ENCODE measurements at regions not wholly inside any gene's neighbourhood (a gene's known extent, or its start where the extent isn't known, plus 50 kb on each side); places are given as distances from the start of the nearest gene placed in this dataset.
"Not testable (repeated sequence)": the region's sequence is repeated elsewhere in the genome, so short reads cannot be mapped to it uniquely, and the experiment has no call there.

- H3K27ac ChIP-seq; H3K27me3 ChIP-seq; H3K4me3 ChIP-seq; H3K4me1 ChIP-seq; DNase-seq (ENCODE audit: low spot score in 2 of 2); H3K9me3 ChIP-seq; intact Hi-C loops (cut with DNase I; ENCODE audit: low total_unique reads); H3K36me3 ChIP-seq: not testable (repeated sequence)
Measured at GRCh38 chr15:24435075-24435820, 240.3 kb upstream of the NPAP1 start.

DNA sequence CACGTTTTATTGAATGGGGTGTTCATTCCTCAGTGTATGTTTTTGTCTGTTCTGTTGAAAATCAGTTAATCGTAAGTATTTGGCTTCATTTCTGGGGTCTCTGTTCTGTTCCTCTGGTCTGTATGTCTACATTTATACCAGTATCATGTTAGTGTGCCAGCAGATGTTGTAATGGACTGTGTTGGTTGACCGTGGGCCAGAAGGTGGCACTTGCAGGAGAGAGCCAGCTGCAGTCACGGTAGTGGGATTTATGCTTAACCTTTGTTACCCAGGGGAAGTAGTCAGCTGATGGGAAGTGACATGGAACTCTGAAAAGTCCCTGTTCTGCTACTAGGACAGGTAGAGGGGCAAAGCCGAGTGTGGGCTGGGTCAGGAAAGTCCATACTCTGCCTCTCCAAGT is 238.3 kb upstream of the NPAP1 start:
- H3K27me3 ChIP-seq; H3K4me3 ChIP-seq; H3K4me1 ChIP-seq; H3K9me3 ChIP-seq; DNase-seq (ENCODE audit: low spot score in 2 of 2); H3K27ac ChIP-seq; H3K36me3 ChIP-seq; intact Hi-C loops (cut with DNase I; ENCODE audit: low total_unique reads): not testable (repeated sequence)

DNA sequence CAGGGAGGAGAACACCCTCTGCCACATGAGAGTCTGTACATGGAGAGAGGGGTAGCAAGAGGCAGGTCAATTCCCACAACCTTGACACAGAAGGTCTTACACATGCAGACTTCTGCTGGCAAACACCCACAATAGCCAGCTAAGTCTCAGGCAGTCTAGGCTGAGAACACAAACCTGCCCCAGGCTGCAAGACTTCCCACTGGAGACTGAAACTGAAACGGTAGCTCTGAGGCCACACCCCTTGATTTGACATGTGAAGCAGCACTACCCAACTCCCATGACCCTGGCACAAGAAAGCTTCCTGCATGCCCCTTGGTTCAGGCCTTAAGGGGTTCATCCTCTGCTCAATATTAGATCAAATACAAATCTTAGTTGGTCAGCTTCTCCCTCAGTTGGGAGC is 237.8 kb upstream of the NPAP1 start:
- H3K27me3 ChIP-seq; intact Hi-C loops (cut with DNase I; ENCODE audit: low total_unique reads); H3K27ac ChIP-seq; H3K36me3 ChIP-seq; DNase-seq (ENCODE audit: low spot score in 2 of 2); H3K4me3 ChIP-seq; H3K4me1 ChIP-seq; H3K9me3 ChIP-seq: not testable (repeated sequence)

- H3K27ac ChIP-seq; intact Hi-C loops (cut with DNase I; ENCODE audit: low total_unique reads): not testable (repeated sequence)
Measured at GRCh38 chr15:24477107-24478025, 198.2 kb upstream of the NPAP1 start.

DNA sequence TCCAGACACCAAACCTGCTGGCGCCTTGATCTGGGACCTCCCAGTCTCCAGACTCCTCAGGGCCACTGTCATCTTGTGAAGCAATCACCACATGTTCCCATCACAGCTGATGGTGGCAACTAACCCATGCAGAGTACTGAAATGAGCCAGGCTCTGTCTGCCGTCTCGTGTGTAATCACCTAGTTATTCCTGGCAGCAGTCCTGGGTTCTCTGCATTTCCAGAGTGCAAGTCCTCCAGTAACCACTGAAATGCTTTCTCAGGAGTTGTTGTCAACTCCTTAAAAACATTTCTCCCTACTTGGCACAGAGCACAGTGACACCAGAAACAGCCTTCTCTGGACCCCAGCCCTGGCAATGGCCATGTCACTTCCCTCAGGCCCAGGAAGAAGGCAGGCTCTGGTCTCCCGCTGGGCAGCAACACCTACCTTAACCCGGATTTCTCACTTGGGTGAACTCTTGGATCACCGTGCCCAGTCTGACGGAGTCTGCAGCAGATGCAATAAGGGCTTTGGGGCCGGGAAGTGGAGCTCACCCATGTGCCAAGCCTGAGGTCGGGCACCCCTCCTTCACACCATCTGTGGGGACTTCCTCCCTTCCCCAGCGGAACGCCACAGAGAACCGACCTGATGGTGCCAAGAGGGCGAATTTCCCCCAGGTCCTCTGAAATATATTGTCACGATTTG is 189.5 kb upstream of the NPAP1 start:
- H3K9me3 ChIP-seq, result not testable (repeated sequence)

More at GRCh38 chr15:24477107-24478025, 198.2 kb upstream of the NPAP1 start:
- not testable (repeated sequence) for H3K27me3 ChIP-seq; H3K4me3 ChIP-seq; H3K36me3 ChIP-seq; DNase-seq (ENCODE audit: low spot score in 2 of 2); H3K9me3 ChIP-seq; H3K4me1 ChIP-seq

GRCh38 chr15:24488164-24488907 is 187.2 kb upstream of the NPAP1 start:
- H3K27ac ChIP-seq; H3K27me3 ChIP-seq; H3K36me3 ChIP-seq; H3K4me1 ChIP-seq; H3K9me3 ChIP-seq; DNase-seq (ENCODE audit: low spot score in 2 of 2); intact Hi-C loops (cut with DNase I; ENCODE audit: low total_unique reads); H3K4me3 ChIP-seq: not testable (repeated sequence)

More for the DNA sequence above, 189.5 kb upstream of the NPAP1 start:
- DNase-seq (ENCODE audit: low spot score in 2 of 2); intact Hi-C loops (cut with DNase I; ENCODE audit: low total_unique reads); H3K4me1 ChIP-seq; H3K27ac ChIP-seq; H3K36me3 ChIP-seq; H3K27me3 ChIP-seq; H3K4me3 ChIP-seq: not testable (repeated sequence)

DNA sequence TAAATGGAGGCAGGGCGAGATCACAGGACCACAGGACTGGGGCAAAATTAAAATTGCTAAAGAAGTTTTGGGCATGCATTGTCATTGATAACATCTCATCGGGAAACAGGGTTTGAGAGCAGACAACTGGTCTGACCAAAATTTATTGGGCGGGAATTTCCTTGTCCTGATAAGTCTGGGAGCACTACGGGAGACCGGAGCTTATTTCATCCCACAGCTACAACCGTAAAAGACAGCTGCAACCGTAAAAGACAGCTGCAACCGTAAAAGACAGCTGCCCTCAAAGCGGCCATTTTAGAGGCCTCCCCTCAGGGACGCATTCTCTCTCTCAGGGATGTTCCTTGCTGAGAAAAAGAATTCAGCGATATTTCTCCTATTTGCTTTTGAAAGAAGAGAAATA is 170.4 kb upstream of the NPAP1 start:
- H3K4me3 ChIP-seq; DNase-seq (ENCODE audit: low spot score in 2 of 2); H3K27me3 ChIP-seq; H3K9me3 ChIP-seq; H3K27ac ChIP-seq; H3K36me3 ChIP-seq; H3K4me1 ChIP-seq; intact Hi-C loops (cut with DNase I; ENCODE audit: low total_unique reads): not testable (repeated sequence)

- H3K4me3 ChIP-seq; H3K27me3 ChIP-seq; DNase-seq (ENCODE audit: low spot score in 2 of 2); intact Hi-C loops (cut with DNase I; ENCODE audit: low total_unique reads); H3K4me1 ChIP-seq; H3K27ac ChIP-seq; H3K9me3 ChIP-seq; H3K36me3 ChIP-seq: not testable (repeated sequence)
Measured at GRCh38 chr15:24509714-24510113, 165.9 kb upstream of the NPAP1 start.

DNA sequence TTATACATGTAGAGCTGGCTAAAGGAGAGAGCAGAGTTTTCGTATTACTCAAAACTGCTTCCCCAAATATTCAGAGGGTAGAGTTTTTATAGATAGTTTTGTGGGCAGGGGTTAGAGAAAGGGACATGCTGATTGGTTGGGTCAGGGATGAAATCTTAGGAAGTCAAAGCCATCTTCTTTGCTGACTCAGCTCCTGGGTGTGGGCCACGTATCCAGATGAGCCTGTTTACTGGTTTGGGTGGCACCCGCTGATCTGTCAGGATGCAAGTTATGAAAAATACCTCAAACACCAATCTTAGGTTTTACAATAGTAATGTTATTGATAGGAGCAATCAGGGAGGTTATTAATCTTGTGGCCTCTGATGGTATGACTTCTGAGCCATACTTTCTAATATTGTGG is 164.0 kb upstream of the NPAP1 start:
- H3K9me3 ChIP-seq; H3K27me3 ChIP-seq; H3K36me3 ChIP-seq; DNase-seq (ENCODE audit: low spot score in 2 of 2); intact Hi-C loops (cut with DNase I; ENCODE audit: low total_unique reads); H3K4me1 ChIP-seq; H3K27ac ChIP-seq; H3K4me3 ChIP-seq: not testable (repeated sequence)

- H3K4me1 ChIP-seq; H3K27me3 ChIP-seq; H3K27ac ChIP-seq; DNase-seq (ENCODE audit: low spot score in 2 of 2); H3K4me3 ChIP-seq; H3K9me3 ChIP-seq; intact Hi-C loops (cut with DNase I; ENCODE audit: low total_unique reads); H3K36me3 ChIP-seq: not testable (repeated sequence)
Measured at GRCh38 chr15:24518772-24519171, 156.8 kb upstream of the NPAP1 start.

GRCh38 chr15:24531235-24531634 is 144.3 kb upstream of the NPAP1 start:
- H3K27ac ChIP-seq; H3K4me3 ChIP-seq; intact Hi-C loops (cut with DNase I; ENCODE audit: low total_unique reads); H3K36me3 ChIP-seq; H3K9me3 ChIP-seq; H3K4me1 ChIP-seq; H3K27me3 ChIP-seq; DNase-seq (ENCODE audit: low spot score in 2 of 2): not testable (repeated sequence)

DNA sequence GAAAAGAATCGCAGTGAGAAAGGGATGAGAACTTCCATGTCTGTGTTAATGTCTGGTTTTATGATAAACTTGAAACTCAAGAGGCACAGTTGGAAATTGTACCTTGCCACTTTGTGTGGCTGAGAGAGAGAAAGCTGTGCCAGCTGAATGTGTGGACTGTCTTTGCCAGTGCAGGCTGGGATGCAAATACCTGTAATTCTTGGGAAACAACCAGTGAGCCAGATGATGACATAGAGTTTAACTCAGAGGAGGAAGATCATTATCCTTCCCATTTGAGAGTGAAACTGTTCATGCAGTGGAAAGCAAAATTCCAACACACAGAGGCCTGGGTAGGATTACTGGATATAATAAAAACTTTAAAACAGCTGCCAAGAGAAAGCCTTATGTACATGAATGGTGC is 141.5 kb upstream of the NPAP1 start:
- H3K27me3 ChIP-seq; intact Hi-C loops (cut with DNase I; ENCODE audit: low total_unique reads); H3K9me3 ChIP-seq; DNase-seq (ENCODE audit: low spot score in 2 of 2); H3K4me1 ChIP-seq; H3K36me3 ChIP-seq; H3K4me3 ChIP-seq; H3K27ac ChIP-seq: not testable (repeated sequence)

GRCh38 chr15:24557281-24557680 is 118.3 kb upstream of the NPAP1 start:
- H3K27me3 ChIP-seq; DNase-seq (ENCODE audit: low spot score in 2 of 2); H3K9me3 ChIP-seq; H3K27ac ChIP-seq; H3K4me3 ChIP-seq; intact Hi-C loops (cut with DNase I; ENCODE audit: low total_unique reads); H3K4me1 ChIP-seq; H3K36me3 ChIP-seq: not testable (repeated sequence)

All from breast epithelium (tissue), 4 donors.